WTC11 (cell line): ENCODE measurements at regions not wholly inside any gene's neighbourhood (a gene's known extent, or its start where the extent isn't known, plus 50 kb on each side); places are given as distances from the start of the nearest gene placed in this dataset.

Experiments used
- ESRRA ChIP-seq: sonication (generic); formaldehyde crosslinking; IDR thresholded peaks from 2 replicates; pipeline ENCODE4 v1.8.1; 2022; ENCODE audit warnings: mild to moderate bottlenecking, missing genetic modification reagents, borderline replicate concordance
- NFYB ChIP-seq: sonication (generic); formaldehyde crosslinking; conservative IDR thresholded peaks from 2 replicates; pipeline ENCODE4 v1.8.0; 2022; ENCODE audit warnings: low read depth, missing genetic modification reagents
- OVOL2 ChIP-seq: fragments of 250-450 bp; sonication (Bioruptor Pico); IDR thresholded peaks from 2 replicates; pipeline ENCODE4 v1.9.0; 2021; ENCODE audit warnings: mild to moderate bottlenecking, borderline replicate concordance
- TEAD4 ChIP-seq: sonication (generic); formaldehyde crosslinking; IDR thresholded peaks from 2 replicates; pipeline ENCODE4 v1.8.0; 2022; ENCODE audit warnings: mild to moderate bottlenecking, missing genetic modification reagents
- TF ChIP-seq, protein P1 (sequence below): fragments of 200-600 bp; IDR thresholded peaks from 2 replicates; pipeline ENCODE4 v1.8.0; 2022; ENCODE audit warnings: antibody characterized with exemption
- TF ChIP-seq, protein P2 (sequence below): sonication (generic); formaldehyde crosslinking; IDR thresholded peaks from 2 replicates; pipeline ENCODE4 v1.8.1; 2023; ENCODE audit warnings: mild to moderate bottlenecking, missing genetic modification reagents, borderline replicate concordance
- TF ChIP-seq, protein P3 (sequence below): sonication (generic); formaldehyde crosslinking; IDR thresholded peaks from 2 replicates; pipeline ENCODE4 v1.8.0; 2022; ENCODE audit warnings: mild to moderate bottlenecking, missing genetic modification reagents

DNA sequence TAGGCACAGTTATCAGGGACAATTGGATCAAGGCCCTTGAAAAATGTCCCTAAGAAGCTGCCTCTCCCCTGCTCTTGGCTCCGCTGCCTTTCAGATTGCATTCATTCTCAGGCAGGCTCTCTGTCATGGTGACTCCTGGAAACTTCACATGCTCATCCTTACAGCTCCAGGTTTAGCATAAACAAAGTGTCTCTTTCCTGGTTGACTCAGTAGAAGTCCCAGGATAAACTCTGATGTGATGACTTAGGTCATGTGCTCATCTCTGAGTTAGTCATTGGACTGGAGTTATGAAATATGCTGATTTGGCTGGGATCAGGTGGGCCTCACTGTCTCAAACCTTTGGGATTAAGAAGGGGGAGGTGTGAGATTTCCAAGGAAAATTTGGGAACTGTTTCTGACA, 243.8 kb downstream of the ZNF621 start:
- TF ChIP-seq, protein P1, sequence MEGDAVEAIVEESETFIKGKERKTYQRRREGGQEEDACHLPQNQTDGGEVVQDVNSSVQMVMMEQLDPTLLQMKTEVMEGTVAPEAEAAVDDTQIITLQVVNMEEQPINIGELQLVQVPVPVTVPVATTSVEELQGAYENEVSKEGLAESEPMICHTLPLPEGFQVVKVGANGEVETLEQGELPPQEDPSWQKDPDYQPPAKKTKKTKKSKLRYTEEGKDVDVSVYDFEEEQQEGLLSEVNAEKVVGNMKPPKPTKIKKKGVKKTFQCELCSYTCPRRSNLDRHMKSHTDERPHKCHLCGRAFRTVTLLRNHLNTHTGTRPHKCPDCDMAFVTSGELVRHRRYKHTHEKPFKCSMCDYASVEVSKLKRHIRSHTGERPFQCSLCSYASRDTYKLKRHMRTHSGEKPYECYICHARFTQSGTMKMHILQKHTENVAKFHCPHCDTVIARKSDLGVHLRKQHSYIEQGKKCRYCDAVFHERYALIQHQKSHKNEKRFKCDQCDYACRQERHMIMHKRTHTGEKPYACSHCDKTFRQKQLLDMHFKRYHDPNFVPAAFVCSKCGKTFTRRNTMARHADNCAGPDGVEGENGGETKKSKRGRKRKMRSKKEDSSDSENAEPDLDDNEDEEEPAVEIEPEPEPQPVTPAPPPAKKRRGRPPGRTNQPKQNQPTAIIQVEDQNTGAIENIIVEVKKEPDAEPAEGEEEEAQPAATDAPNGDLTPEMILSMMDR = no peak
- TF ChIP-seq, protein P2, sequence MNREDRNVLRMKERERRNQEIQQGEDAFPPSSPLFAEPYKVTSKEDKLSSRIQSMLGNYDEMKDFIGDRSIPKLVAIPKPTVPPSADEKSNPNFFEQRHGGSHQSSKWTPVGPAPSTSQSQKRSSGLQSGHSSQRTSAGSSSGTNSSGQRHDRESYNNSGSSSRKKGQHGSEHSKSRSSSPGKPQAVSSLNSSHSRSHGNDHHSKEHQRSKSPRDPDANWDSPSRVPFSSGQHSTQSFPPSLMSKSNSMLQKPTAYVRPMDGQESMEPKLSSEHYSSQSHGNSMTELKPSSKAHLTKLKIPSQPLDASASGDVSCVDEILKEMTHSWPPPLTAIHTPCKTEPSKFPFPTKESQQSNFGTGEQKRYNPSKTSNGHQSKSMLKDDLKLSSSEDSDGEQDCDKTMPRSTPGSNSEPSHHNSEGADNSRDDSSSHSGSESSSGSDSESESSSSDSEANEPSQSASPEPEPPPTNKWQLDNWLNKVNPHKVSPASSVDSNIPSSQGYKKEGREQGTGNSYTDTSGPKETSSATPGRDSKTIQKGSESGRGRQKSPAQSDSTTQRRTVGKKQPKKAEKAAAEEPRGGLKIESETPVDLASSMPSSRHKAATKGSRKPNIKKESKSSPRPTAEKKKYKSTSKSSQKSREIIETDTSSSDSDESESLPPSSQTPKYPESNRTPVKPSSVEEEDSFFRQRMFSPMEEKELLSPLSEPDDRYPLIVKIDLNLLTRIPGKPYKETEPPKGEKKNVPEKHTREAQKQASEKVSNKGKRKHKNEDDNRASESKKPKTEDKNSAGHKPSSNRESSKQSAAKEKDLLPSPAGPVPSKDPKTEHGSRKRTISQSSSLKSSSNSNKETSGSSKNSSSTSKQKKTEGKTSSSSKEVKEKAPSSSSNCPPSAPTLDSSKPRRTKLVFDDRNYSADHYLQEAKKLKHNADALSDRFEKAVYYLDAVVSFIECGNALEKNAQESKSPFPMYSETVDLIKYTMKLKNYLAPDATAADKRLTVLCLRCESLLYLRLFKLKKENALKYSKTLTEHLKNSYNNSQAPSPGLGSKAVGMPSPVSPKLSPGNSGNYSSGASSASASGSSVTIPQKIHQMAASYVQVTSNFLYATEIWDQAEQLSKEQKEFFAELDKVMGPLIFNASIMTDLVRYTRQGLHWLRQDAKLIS (CRISPR knock-in tag) = no peak
- TF ChIP-seq ESRRA = no peak
- TF ChIP-seq TEAD4 (CRISPR knock-in tag) = no peak
- no peak for TF ChIP-seq OVOL2
- TF ChIP-seq, protein P3, sequence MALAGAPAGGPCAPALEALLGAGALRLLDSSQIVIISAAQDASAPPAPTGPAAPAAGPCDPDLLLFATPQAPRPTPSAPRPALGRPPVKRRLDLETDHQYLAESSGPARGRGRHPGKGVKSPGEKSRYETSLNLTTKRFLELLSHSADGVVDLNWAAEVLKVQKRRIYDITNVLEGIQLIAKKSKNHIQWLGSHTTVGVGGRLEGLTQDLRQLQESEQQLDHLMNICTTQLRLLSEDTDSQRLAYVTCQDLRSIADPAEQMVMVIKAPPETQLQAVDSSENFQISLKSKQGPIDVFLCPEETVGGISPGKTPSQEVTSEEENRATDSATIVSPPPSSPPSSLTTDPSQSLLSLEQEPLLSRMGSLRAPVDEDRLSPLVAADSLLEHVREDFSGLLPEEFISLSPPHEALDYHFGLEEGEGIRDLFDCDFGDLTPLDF (CRISPR knock-in tag) = no peak
- no peak for TF ChIP-seq NFYB
